ENCODE measurements at regions not wholly inside any gene's neighbourhood (a gene's known extent, or its start where the extent isn't known, plus 50 kb on each side); places are given as distances from the start of the nearest gene placed in this dataset.

- ChIA-PET POLR2A (no interaction called here), CTCF (ENCODE audit: unreplicated experiment) (no interaction called here)
- DNase-seq (ENCODE audit: low spot score): no peak
- Histone ChIP-seq H3K9me2 (ENCODE audit: insufficient read depth, low read length) (no peaks in the 10 kb centered on the region; the same call in 1 of the 2 replicates), H3K4me1 (ENCODE audit: insufficient read depth, low read length, poor library complexity, severe bottlenecking) (no peaks in the 10 kb centered on the region), H3K4me3 (ENCODE audit: low read depth, low read length, poor library complexity, severe bottlenecking) (no peak overlapping the region), H3K79me2 (ENCODE audit: insufficient read depth, low read depth, low read length) (no peaks in the 10 kb centered on the region), H3K27ac (ENCODE audit: low read depth, low read length, poor library complexity, severe bottlenecking) (no peak overlapping the region), H3K9me3 (ENCODE audit: low read length) (no peaks in the 10 kb centered on the region), H3K4me2 (ENCODE audit: low read length) (no peak overlapping the region), H4K20me1 (ENCODE audit: insufficient read depth, low read length) (no peaks in the 10 kb centered on the region), H3K36me3 (ENCODE audit: insufficient read depth, low read length) (no peaks in the 10 kb centered on the region), H2AFZ (ENCODE audit: low read length) (no peak overlapping the region)
- intact Hi-C loops (cut with micrococcal nuclease; ENCODE audit: unreplicated experiment): no loop called here
- BruUV-seq (replicated peaks): no TSS peak
- TF ChIP-seq EZH2phosphoT487 (IDR thresholded peaks at IDR 0.05; ENCODE audit: borderline replicate concordance, low read depth, low read length): no peak
- TF ChIP-seq CTCF (conservative IDR thresholded peaks at IDR 0.05; ENCODE audit: low read length): no peak
These were observed 101.0 kb upstream of the SP4 start for GRCh38 chr7:21326921-21327320.

GRCh38 chr7:21327422-21328409 lies 100.2 kb upstream of the SP4 start:
- H3K36me3 ChIP-seq (ENCODE audit: insufficient read depth, low read length): no peaks in the 10 kb centered on the region
- H2AFZ ChIP-seq (ENCODE audit: low read length): no peak overlapping the region
- no peak overlapping the region for H3K4me3 ChIP-seq (ENCODE audit: low read depth, low read length, poor library complexity, severe bottlenecking)
- H3K4me1 ChIP-seq (ENCODE audit: insufficient read depth, low read length, poor library complexity, severe bottlenecking): no peaks in the 10 kb centered on the region
- intact Hi-C loops (cut with micrococcal nuclease; ENCODE audit: unreplicated experiment): no loop called here
- ChIA-PET POLR2A (no interaction called here), CTCF (ENCODE audit: unreplicated experiment) (no interaction called here)
- H3K27ac ChIP-seq (ENCODE audit: low read depth, low read length, poor library complexity, severe bottlenecking): no peak overlapping the region
- H3K9me3 ChIP-seq (ENCODE audit: low read length): no peaks in the 10 kb centered on the region
- H3K79me2 ChIP-seq (ENCODE audit: insufficient read depth, low read depth, low read length): no peaks in the 10 kb centered on the region
- TF ChIP-seq CTCF (conservative IDR thresholded peaks at IDR 0.05; ENCODE audit: low read length) (no peak), EZH2phosphoT487 (IDR thresholded peaks at IDR 0.05; ENCODE audit: borderline replicate concordance, low read depth, low read length) (no peak)
- no TSS peak for BruUV-seq (replicated peaks)
- H4K20me1 ChIP-seq (ENCODE audit: insufficient read depth, low read length): no peaks in the 10 kb centered on the region
- no peak overlapping the region for H3K4me2 ChIP-seq (ENCODE audit: low read length)
- no peaks in the 10 kb centered on the region; the same call in 1 of the 2 replicates for H3K9me2 ChIP-seq (ENCODE audit: insufficient read depth, low read length)
- DNase-seq (ENCODE audit: low spot score): no peak

All from OCI-LY7 (cell line).